ENCODE measurements at regions not wholly inside any gene's neighbourhood (a gene's known extent, or its start where the extent isn't known, plus 50 kb on each side); places are given as distances from the start of the nearest gene placed in this dataset.

DNA sequence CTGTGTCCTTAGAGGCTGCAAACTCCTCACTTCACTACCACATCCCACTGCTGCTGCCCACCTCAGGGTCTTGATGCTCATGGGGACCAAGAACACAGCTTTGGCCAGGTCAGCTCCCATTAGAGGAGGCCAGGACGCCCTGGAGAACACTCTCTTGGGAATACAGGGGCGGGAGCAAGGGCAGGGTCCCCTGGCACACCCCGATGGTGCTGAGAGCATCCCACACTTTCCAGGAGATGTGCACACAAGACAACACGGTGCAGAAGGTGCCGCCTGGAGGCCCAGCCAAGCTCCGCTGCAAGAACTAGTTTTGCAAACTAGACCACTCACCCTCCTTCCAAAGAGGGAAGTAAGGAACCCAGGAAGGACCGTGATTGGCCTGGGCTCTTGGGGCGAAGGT is 304.4 kb upstream of the SALL3 start:
- no peak for TF ChIP-seq POLR2A (IDR thresholded peaks at IDR 0.05)
- TF ChIP-seq, protein P1, sequence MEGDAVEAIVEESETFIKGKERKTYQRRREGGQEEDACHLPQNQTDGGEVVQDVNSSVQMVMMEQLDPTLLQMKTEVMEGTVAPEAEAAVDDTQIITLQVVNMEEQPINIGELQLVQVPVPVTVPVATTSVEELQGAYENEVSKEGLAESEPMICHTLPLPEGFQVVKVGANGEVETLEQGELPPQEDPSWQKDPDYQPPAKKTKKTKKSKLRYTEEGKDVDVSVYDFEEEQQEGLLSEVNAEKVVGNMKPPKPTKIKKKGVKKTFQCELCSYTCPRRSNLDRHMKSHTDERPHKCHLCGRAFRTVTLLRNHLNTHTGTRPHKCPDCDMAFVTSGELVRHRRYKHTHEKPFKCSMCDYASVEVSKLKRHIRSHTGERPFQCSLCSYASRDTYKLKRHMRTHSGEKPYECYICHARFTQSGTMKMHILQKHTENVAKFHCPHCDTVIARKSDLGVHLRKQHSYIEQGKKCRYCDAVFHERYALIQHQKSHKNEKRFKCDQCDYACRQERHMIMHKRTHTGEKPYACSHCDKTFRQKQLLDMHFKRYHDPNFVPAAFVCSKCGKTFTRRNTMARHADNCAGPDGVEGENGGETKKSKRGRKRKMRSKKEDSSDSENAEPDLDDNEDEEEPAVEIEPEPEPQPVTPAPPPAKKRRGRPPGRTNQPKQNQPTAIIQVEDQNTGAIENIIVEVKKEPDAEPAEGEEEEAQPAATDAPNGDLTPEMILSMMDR (IDR thresholded peaks at IDR 0.05), result no peak

Data from vagina (tissue), 2 donors.